D721Med (cell line): ENCODE measurements at regions not wholly inside any gene's neighbourhood (a gene's known extent, or its start where the extent isn't known, plus 50 kb on each side); places are given as distances from the start of the nearest gene placed in this dataset.

ENCODE experiments used
- DNase-seq: peaks from one replicate; pipeline ENCODE4 v3.0.0; 2011; ENCODE audit warnings: low spot score; ENCODE audit not compliant: insufficient read length
- FAIRE-seq: peaks from 2 replicates; lab custom pipeline; 2011; peaks lifted over from hg19 to GRCh38; lab: Jason Lieb, UNC
- CTCF ChIP-seq: IDR thresholded peaks from 2 replicates; pipeline ENCODE4 v1.5.1; 2012; ENCODE audit warnings: mild to moderate bottlenecking, control low read depth; ENCODE audit not compliant: insufficient read depth; ENCODE audit errors: missing control alignments

- DNase-seq = no peak
- TF ChIP-seq CTCF = no peak
- FAIRE-seq = no peak
These were observed 63.5 kb upstream of the ASCC3 start for GRCh38 chr6:100944644-100945043.

GRCh38 chr6:100946021-100946540, 65.0 kb upstream of the ASCC3 start:
- FAIRE-seq = no peak
- no peak for TF ChIP-seq CTCF
- no peak for DNase-seq

- no peak for TF ChIP-seq CTCF
- FAIRE-seq = no peak
These were observed 65.6 kb upstream of the ASCC3 start for GRCh38 chr6:100946711-100947110.

DNA sequence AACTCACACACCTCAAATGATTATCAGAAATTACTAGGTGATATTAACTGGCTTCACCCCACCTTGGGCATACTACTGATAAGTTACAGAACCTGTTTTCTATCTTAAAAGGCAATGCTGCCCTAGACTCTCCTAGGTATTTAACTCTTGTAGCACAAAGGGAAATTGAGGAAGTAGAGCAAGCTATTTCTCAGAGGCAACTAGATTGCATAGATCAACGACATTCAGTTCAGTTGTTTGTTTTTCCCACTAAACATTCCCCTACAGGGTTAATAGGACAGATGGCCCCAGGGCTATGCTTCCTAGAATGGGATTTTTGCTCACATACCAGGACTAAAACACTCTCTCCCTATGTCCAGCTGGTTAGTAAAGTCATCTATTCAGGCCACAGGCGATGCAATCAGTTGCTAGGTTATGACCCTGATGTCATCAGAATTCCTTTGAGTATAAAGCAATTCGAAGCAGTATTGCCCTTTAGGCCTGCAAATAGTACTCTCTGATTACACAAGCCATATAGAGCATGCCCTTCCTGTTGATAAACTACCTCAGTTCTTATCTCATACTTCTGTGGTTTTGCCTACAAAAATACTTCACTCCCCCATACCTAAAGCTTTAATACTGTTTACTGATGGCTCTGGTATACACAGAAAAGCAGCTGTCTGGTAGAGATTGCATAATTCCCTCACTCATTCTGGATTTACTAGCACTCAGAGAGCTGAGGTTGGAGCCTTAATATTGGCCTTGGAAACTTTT, 67.4 kb upstream of the ASCC3 start:
- DNase-seq (no peak), FAIRE-seq (no peak)
- TF ChIP-seq CTCF = no peak

More at GRCh38 chr6:100946711-100947110, 65.6 kb upstream of the ASCC3 start:
- DNase-seq = no peak

GRCh38 chr6:100952006-100952405, 70.9 kb upstream of the ASCC3 start:
- TF ChIP-seq CTCF = no peak
- no peak for FAIRE-seq
- no peak for DNase-seq

DNA sequence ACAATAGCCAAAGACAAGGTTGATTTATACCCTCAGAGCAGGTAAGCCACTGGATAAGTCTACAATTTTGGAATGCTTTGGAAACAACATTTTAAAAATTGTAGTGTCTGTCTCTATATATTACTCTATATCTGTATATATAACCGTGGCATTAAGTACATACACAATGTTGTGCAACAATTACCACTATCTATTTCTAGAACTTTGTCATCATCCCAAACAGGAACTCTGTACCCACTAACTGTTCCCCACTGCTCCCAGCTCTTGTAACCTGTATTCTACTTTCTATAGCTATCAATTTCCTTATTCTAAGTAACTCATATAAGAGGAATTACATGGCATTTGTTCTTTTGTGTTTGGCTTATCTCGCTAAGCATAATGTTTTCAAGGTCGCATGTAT, 78.2 kb upstream of the ASCC3 start:
- FAIRE-seq = no peak

More for the DNA sequence above, 78.2 kb upstream of the ASCC3 start:
- no peak for DNase-seq
- no peak for TF ChIP-seq CTCF
